ENCODE measurements at regions not wholly inside any gene's neighbourhood (a gene's known extent, or its start where the extent isn't known, plus 50 kb on each side); places are given as distances from the start of the nearest gene placed in this dataset.

GRCh38 chr2:146540271-146540932 is 1304.4 kb upstream of the ACVR2A start:
- TF ChIP-seq CTCF (IDR thresholded peaks at IDR 0.05) = no peak
- TF ChIP-seq POLR2A (IDR thresholded peaks at IDR 0.05) = no peak

Measured in Peyer's patch (tissue), 4 donors.